ENCODE measurements at regions not wholly inside any gene's neighbourhood (a gene's known extent, or its start where the extent isn't known, plus 50 kb on each side); places are given as distances from the start of the nearest gene placed in this dataset.

DNA sequence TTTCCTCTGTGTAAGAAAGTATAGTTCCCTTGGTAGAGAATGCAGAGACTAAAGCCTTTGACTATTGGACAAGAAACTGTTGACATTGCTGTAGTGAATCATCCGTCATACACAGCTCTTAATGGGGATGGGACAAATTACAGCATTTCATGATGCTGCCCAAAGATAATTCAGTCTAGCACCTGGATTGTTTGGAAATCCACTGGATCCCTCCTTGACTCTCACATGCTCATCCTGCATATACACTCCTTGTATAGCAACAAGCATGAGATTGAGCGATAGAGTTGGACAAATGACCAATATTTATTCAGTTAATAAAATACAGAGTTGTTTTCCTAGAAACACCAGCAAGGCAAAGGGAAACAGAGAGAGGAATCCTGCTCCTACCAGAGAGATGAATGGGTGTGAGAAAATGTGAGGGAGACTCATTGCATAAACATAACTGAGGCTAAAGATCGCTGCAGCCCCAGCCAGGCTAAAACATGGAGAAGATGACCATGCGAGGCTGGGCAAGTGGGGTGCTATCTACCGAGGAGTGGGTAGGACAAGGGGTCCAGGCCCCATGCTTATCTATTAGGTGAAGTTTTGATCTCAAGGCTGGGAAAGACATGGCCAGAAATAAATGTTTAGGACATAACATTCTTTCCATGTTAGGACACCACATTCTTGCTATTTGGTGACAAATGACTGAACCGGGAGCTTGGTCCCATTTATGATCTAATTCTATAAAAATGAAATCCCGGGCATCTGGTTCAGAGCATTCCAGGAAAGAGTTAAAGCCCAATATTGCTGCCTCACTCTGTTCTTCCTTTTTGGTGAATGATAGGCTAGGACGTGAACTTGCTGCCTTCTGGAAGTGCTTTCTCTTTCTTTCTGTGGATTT, 153.2 kb downstream of the TGFB2 start (continued):
- TF ChIP-seq, protein P1, sequence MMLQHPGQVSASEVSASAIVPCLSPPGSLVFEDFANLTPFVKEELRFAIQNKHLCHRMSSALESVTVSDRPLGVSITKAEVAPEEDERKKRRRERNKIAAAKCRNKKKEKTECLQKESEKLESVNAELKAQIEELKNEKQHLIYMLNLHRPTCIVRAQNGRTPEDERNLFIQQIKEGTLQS (IDR thresholded peaks at IDR 0.05; ENCODE audit: insufficient read depth, low read depth, low read length) = no peak
- TF ChIP-seq RXRA (IDR thresholded peaks at IDR 0.05; ENCODE audit: insufficient read depth, low read depth, low read length) = no peak
- TF ChIP-seq, protein P2, sequence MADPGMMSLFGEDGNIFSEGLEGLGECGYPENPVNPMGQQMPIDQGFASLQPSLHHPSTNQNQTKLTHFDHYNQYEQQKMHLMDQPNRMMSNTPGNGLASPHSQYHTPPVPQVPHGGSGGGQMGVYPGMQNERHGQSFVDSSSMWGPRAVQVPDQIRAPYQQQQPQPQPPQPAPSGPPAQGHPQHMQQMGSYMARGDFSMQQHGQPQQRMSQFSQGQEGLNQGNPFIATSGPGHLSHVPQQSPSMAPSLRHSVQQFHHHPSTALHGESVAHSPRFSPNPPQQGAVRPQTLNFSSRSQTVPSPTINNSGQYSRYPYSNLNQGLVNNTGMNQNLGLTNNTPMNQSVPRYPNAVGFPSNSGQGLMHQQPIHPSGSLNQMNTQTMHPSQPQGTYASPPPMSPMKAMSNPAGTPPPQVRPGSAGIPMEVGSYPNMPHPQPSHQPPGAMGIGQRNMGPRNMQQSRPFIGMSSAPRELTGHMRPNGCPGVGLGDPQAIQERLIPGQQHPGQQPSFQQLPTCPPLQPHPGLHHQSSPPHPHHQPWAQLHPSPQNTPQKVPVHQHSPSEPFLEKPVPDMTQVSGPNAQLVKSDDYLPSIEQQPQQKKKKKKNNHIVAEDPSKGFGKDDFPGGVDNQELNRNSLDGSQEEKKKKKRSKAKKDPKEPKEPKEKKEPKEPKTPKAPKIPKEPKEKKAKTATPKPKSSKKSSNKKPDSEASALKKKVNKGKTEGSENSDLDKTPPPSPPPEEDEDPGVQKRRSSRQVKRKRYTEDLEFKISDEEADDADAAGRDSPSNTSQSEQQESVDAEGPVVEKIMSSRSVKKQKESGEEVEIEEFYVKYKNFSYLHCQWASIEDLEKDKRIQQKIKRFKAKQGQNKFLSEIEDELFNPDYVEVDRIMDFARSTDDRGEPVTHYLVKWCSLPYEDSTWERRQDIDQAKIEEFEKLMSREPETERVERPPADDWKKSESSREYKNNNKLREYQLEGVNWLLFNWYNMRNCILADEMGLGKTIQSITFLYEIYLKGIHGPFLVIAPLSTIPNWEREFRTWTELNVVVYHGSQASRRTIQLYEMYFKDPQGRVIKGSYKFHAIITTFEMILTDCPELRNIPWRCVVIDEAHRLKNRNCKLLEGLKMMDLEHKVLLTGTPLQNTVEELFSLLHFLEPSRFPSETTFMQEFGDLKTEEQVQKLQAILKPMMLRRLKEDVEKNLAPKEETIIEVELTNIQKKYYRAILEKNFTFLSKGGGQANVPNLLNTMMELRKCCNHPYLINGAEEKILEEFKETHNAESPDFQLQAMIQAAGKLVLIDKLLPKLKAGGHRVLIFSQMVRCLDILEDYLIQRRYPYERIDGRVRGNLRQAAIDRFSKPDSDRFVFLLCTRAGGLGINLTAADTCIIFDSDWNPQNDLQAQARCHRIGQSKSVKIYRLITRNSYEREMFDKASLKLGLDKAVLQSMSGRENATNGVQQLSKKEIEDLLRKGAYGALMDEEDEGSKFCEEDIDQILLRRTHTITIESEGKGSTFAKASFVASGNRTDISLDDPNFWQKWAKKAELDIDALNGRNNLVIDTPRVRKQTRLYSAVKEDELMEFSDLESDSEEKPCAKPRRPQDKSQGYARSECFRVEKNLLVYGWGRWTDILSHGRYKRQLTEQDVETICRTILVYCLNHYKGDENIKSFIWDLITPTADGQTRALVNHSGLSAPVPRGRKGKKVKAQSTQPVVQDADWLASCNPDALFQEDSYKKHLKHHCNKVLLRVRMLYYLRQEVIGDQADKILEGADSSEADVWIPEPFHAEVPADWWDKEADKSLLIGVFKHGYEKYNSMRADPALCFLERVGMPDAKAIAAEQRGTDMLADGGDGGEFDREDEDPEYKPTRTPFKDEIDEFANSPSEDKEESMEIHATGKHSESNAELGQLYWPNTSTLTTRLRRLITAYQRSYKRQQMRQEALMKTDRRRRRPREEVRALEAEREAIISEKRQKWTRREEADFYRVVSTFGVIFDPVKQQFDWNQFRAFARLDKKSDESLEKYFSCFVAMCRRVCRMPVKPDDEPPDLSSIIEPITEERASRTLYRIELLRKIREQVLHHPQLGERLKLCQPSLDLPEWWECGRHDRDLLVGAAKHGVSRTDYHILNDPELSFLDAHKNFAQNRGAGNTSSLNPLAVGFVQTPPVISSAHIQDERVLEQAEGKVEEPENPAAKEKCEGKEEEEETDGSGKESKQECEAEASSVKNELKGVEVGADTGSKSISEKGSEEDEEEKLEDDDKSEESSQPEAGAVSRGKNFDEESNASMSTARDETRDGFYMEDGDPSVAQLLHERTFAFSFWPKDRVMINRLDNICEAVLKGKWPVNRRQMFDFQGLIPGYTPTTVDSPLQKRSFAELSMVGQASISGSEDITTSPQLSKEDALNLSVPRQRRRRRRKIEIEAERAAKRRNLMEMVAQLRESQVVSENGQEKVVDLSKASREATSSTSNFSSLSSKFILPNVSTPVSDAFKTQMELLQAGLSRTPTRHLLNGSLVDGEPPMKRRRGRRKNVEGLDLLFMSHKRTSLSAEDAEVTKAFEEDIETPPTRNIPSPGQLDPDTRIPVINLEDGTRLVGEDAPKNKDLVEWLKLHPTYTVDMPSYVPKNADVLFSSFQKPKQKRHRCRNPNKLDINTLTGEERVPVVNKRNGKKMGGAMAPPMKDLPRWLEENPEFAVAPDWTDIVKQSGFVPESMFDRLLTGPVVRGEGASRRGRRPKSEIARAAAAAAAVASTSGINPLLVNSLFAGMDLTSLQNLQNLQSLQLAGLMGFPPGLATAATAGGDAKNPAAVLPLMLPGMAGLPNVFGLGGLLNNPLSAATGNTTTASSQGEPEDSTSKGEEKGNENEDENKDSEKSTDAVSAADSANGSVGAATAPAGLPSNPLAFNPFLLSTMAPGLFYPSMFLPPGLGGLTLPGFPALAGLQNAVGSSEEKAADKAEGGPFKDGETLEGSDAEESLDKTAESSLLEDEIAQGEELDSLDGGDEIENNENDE (IDR thresholded peaks at IDR 0.05; ENCODE audit: insufficient replicate concordance, low read length) = no peak
- no peak for TF ChIP-seq SIX5 (IDR thresholded peaks at IDR 0.05; ENCODE audit: low read depth, low read length)
- no peak for TF ChIP-seq POU5F1 (IDR thresholded peaks at IDR 0.05; ENCODE audit: low read depth, low read length)
- no peak for TF ChIP-seq HDAC6 (IDR thresholded peaks at IDR 0.05; ENCODE audit: low read depth, low read length)
- no peak for TF ChIP-seq RFX5 (IDR thresholded peaks at IDR 0.05; ENCODE audit: borderline replicate concordance, low read depth, low read length)
- TF ChIP-seq CHD2 (IDR thresholded peaks at IDR 0.05; ENCODE audit: low read length) = no peak
- no peak for TF ChIP-seq KDM5A (IDR thresholded peaks at IDR 0.05; ENCODE audit: low read length)
- no peak for TF ChIP-seq SP2 (IDR thresholded peaks at IDR 0.05; ENCODE audit: low read length)
